OCI-LY1 (cell line): ENCODE measurements at regions not wholly inside any gene's neighbourhood (a gene's known extent, or its start where the extent isn't known, plus 50 kb on each side); places are given as distances from the start of the nearest gene placed in this dataset.

ENCODE experiments used
- H2AFZ ChIP-seq: fragments of 200-600 bp; sonication (generic), shearing (Covaris generic); 2 replicates; pipeline ENCODE4 v1.6.0; 2014; ENCODE audit warnings: antibody characterized with exemption, mild to moderate bottlenecking, low read length
- H3F3A ChIP-seq: fragments of 200-600 bp; sonication (generic), shearing (Covaris generic); 2 replicates; pipeline ENCODE4 v1.6.0; 2014; ENCODE audit warnings: mild to moderate bottlenecking, antibody characterized with exemption, low read length, moderate library complexity; ENCODE audit not compliant: insufficient read depth
- H3K27ac ChIP-seq: fragments of 200-600 bp; sonication (generic); 2 replicates; pipeline ENCODE4 v1.5.1; 2014; ENCODE audit warnings: low read length, mixed run types, mild to moderate bottlenecking, low read depth; ENCODE audit not compliant: poor library complexity, severe bottlenecking
- H3K27me3 ChIP-seq: fragments of 200-600 bp; sonication (generic); 2 replicates; pipeline ENCODE4 v1.6.0; 2014; ENCODE audit warnings: antibody characterized with exemption, mild to moderate bottlenecking, low read length, moderate library complexity; ENCODE audit not compliant: insufficient read depth
- H3K36me3 ChIP-seq: fragments of 200-600 bp; sonication (generic); 2 replicates; pipeline ENCODE4 v1.6.1; 2014; ENCODE audit warnings: mild to moderate bottlenecking, antibody characterized with exemption, low read length, moderate library complexity, mixed read lengths; ENCODE audit not compliant: insufficient read depth
- H3K4me1 ChIP-seq: fragments of 200-600 bp; sonication (generic); 2 replicates; pipeline ENCODE4 v1.5.1; 2014; ENCODE audit warnings: mild to moderate bottlenecking, low read length, moderate library complexity; ENCODE audit not compliant: insufficient read depth, severe bottlenecking
- H3K4me2 ChIP-seq: fragments of 200-600 bp; sonication (generic), shearing (Covaris generic); 2 replicates; pipeline ENCODE4 v1.6.1; 2014; ENCODE audit warnings: low read length
- H3K4me3 ChIP-seq: fragments of 200-600 bp; sonication (generic); 2 replicates; pipeline ENCODE4 v1.5.1; 2014; ENCODE audit warnings: low read length, low read depth, mild to moderate bottlenecking, mixed read lengths; ENCODE audit not compliant: poor library complexity, severe bottlenecking
- H3K79me2 ChIP-seq: fragments of 200-600 bp; shearing (Covaris generic); 2 replicates; pipeline ENCODE4 v1.6.1; 2016; ENCODE audit warnings: mixed run types, low read length, mixed read lengths; ENCODE audit not compliant: insufficient read depth
- H3K9ac ChIP-seq: fragments of 200-600 bp; sonication (generic), shearing (Covaris generic); 2 replicates; pipeline ENCODE4 v1.6.1; 2014; ENCODE audit warnings: mild to moderate bottlenecking, low read length, mixed read lengths
- H3K9me2 ChIP-seq: fragments of 200-600 bp; sonication (generic), shearing (Covaris generic); 2 replicates; pipeline ENCODE4 v1.6.1; 2014; ENCODE audit warnings: low read depth, mild to moderate bottlenecking, low read length, mixed read lengths
- H3K9me3 ChIP-seq: fragments of 200-600 bp; shearing (Covaris generic); 2 replicates; pipeline ENCODE4 v1.6.1; 2014; ENCODE audit warnings: low read length, mixed read lengths
- H4K20me1 ChIP-seq: fragments of 200-600 bp; sonication (generic), shearing (Covaris generic); 2 replicates; pipeline ENCODE4 v1.6.0; 2016; ENCODE audit warnings: mild to moderate bottlenecking, low read length; ENCODE audit not compliant: insufficient read depth
- EZH2 ChIP-seq: fragments of 200-600 bp; sonication (generic), shearing (Covaris generic); IDR thresholded peaks from 2 replicates; pipeline ENCODE4 v1.8.0; 2017; ENCODE audit warnings: borderline replicate concordance, mixed run types, mild to moderate bottlenecking, antibody characterized with exemption, low read length, moderate library complexity, mixed read lengths
- TF ChIP-seq, protein P1 (sequence below): fragments of 200-600 bp; sonication (generic), shearing (Covaris generic); IDR thresholded peaks from 2 replicates; pipeline ENCODE4 v1.5.1; 2017; ENCODE audit warnings: mild to moderate bottlenecking, antibody characterized with exemption, low read length, moderate library complexity, mixed read lengths

DNA sequence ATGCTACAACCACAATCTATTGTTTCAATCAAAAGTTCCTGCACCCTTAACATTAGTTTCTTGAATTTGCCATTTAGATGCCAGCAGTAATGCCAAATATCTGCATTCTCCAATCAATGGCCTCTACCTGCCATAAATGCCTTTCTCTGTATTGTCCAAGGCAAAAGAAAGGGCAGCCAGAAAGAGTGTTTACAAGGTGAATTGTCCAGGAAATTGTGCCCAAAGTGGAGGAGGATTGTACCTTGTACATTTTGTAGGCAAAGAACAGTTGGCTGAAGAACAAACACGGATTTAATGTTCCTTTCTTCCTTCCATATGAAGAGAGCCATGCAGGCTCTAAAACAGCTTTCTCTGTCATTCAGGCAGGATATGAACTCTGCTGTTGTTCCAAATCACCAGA lies 181.5 kb downstream of the GUCY2F start:
- H3K27me3 ChIP-seq = no peaks in the 10 kb centered on the region
- H3K4me3 ChIP-seq = no peak overlapping the region
- no peak overlapping the region for H3K27ac ChIP-seq
- H3K4me1 ChIP-seq = no peaks in the 10 kb centered on the region
- no peaks in the 10 kb centered on the region for H3K79me2 ChIP-seq
- no peak overlapping the region for H2AFZ ChIP-seq
- TF ChIP-seq, protein P1, sequence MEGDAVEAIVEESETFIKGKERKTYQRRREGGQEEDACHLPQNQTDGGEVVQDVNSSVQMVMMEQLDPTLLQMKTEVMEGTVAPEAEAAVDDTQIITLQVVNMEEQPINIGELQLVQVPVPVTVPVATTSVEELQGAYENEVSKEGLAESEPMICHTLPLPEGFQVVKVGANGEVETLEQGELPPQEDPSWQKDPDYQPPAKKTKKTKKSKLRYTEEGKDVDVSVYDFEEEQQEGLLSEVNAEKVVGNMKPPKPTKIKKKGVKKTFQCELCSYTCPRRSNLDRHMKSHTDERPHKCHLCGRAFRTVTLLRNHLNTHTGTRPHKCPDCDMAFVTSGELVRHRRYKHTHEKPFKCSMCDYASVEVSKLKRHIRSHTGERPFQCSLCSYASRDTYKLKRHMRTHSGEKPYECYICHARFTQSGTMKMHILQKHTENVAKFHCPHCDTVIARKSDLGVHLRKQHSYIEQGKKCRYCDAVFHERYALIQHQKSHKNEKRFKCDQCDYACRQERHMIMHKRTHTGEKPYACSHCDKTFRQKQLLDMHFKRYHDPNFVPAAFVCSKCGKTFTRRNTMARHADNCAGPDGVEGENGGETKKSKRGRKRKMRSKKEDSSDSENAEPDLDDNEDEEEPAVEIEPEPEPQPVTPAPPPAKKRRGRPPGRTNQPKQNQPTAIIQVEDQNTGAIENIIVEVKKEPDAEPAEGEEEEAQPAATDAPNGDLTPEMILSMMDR = no peak
- TF ChIP-seq EZH2 = no peak
- no peak overlapping the region for H3K9ac ChIP-seq
- no peaks in the 10 kb centered on the region for H4K20me1 ChIP-seq
- H3K4me2 ChIP-seq = no peak overlapping the region
- no peaks in the 10 kb centered on the region for H3K9me2 ChIP-seq
- H3K9me3 ChIP-seq = no peaks in the 10 kb centered on the region
- no peaks in the 10 kb centered on the region for H3K36me3 ChIP-seq
- no peaks in the 10 kb centered on the region for H3F3A ChIP-seq

DNA sequence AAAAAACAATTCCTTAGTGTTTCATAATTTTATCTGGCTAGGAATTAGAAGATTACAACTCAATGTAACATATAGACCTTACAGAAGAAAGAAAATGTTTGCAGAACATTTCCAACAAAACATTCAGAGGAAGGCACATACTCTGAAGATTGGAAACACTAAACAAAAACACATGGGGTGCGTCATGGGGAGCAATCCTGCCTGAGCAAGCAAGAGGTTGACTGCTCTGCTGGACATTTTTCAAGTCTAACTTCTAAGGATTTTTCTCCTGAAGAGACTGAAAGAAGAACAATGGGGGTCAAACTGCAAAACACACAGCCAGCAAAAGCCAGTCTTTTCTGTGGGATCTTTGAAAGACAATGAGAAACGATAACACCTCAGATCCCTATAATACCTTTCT lies 182.8 kb downstream of the GUCY2F start:
- Histone ChIP-seq H4K20me1 (no peaks in the 10 kb centered on the region), H3K9ac (no peak overlapping the region), H3K36me3 (no peaks in the 10 kb centered on the region), H2AFZ (no peak overlapping the region), H3K4me1 (no peaks in the 10 kb centered on the region), H3F3A (no peaks in the 10 kb centered on the region), H3K27ac (no peak overlapping the region), H3K9me2 (no peaks in the 10 kb centered on the region), H3K4me2 (no peak overlapping the region), H3K4me3 (no peak overlapping the region), H3K9me3 (no peaks in the 10 kb centered on the region), H3K27me3 (no peaks in the 10 kb centered on the region), H3K79me2 (no peaks in the 10 kb centered on the region)
- no peak for TF ChIP-seq EZH2
- TF ChIP-seq, protein P1 = no peak

DNA sequence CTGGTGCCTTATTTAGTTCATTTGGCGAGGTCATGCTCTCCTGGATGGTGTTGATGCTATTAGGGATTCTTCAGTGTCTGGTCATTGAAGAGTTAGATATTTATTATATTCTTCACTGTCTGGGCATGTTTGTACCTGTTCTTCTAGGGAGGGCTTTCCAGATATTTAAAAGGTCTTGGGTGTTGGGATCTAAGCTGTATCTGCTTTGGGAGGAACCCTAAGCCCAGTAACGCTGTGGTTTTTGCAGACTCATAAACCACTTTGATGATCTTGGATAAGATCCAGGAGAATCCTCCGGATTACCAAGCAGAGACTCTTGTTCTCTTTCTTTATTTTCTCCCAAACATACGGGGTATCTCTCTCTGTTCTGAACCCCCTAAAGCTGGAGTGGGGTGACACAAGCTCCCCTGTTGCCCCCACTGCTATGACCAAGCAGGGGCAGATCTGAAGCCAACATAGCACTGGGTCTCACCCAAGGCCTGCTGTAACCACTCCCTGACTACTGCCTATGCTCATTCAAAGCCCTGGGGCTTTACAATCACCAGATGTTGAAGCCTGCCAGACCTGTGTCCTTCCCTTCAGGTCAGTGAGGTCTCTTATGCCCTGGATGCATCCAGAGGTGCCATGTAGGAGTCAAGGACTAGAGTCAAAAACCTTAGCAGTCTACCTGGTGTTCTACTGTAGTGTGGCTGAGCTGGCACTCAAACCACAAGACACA lies 187.6 kb downstream of the GUCY2F start:
- H3K4me3 ChIP-seq = no peak overlapping the region
- H3K27me3 ChIP-seq = no peaks in the 10 kb centered on the region

More for the DNA sequence above, 187.6 kb downstream of the GUCY2F start:
- Histone ChIP-seq H3K36me3 (no peaks in the 10 kb centered on the region), H2AFZ (no peak overlapping the region), H3K27ac (no peak overlapping the region), H3K9me2 (no peaks in the 10 kb centered on the region), H3K9ac (no peak overlapping the region), H3K4me2 (no peak overlapping the region), H3K4me1 (no peaks in the 10 kb centered on the region), H4K20me1 (no peaks in the 10 kb centered on the region), H3K79me2 (no peaks in the 10 kb centered on the region), H3F3A (no peaks in the 10 kb centered on the region), H3K9me3 (no peaks in the 10 kb centered on the region)
- TF ChIP-seq, protein P1 = no peak
- no peak for TF ChIP-seq EZH2
